H1 (cell line): ENCODE measurements at regions not wholly inside any gene's neighbourhood (a gene's known extent, or its start where the extent isn't known, plus 50 kb on each side); places are given as distances from the start of the nearest gene placed in this dataset.

Experiments used
- CTCF ChIA-PET: fragments of 300-600 bp; sonication (Branson Sonifier 250); formaldehyde crosslinking; loops from one replicate; lab custom pipeline; 2021; ENCODE audit not compliant: partially characterized antibody; lab: Charles Lee
- POLR2A ChIA-PET: fragments of 300-600 bp; sonication (Branson Sonifier 250); formaldehyde crosslinking; loops from one replicate; lab custom pipeline; 2021; ENCODE audit warnings: inconsistent platforms; ENCODE audit not compliant: partially characterized antibody; lab: Charles Lee
- DNase-seq, 2 experiments: peaks; one replicate each; pipeline versions ENCODE4 v3.0.0 to v3.0.0-alpha.2; 2010 to 2022; ENCODE audit warnings: low spot score in 2 of 2, low read depth in 1 of 2, mixed read lengths in 1 of 2
- FAIRE-seq: peaks from 2 replicates; lab custom pipeline; 2011; peaks lifted over from hg19 to GRCh38; lab: Jason Lieb, UNC
- H2AFZ ChIP-seq: 2 replicates; pipeline ENCODE4 v1.8.1; 2012; ENCODE audit warnings: low read length, inconsistent platforms
- H2AK5ac ChIP-seq: 2 replicates; pipeline ENCODE4 v1.6.1; 2013; ENCODE audit warnings: low read depth, low read length
- H2BK120ac ChIP-seq: replicated peaks from 2 replicates; pipeline ENCODE3; 2013; ENCODE audit warnings: low read depth, low read length, inconsistent platforms
- H2BK12ac ChIP-seq: 2 replicates; pipeline ENCODE4 v1.6.1; 2013; ENCODE audit warnings: low read depth, low read length
- H2BK15ac ChIP-seq: 2 replicates; pipeline ENCODE4 v1.6.1; 2013; ENCODE audit warnings: low read length
- H2BK20ac ChIP-seq: 2 replicates; pipeline ENCODE4 v1.6.1; 2013; ENCODE audit warnings: low read length
- H2BK5ac ChIP-seq: 2 replicates; pipeline ENCODE4 v1.6.1; 2013; ENCODE audit warnings: low read depth, low read length
- H3K14ac ChIP-seq: 2 replicates; pipeline ENCODE4 v1.6.1; 2013; ENCODE audit warnings: inconsistent platforms; ENCODE audit not compliant: insufficient read length
- H3K18ac ChIP-seq: 2 replicates; pipeline ENCODE4 v1.6.1; 2013; ENCODE audit warnings: low read length; ENCODE audit errors: extremely low read depth
- H3K23ac ChIP-seq: 2 replicates; pipeline ENCODE4 v1.6.1; 2013; ENCODE audit warnings: inconsistent platforms; ENCODE audit not compliant: insufficient read length
- H3K23me2 ChIP-seq: 2 replicates; pipeline ENCODE4 v1.6.1; 2013; ENCODE audit warnings: low read depth, low read length
- H3K27ac ChIP-seq: 2 replicates; pipeline ENCODE4 v1.6.1; 2011; ENCODE audit warnings: low read depth, low read length, inconsistent platforms
- H3K27me3 ChIP-seq, 4 experiments: replicated peaks in 1 of 4; 1 replicate in 1 of 4; 2 replicates in 3 of 4; pipeline versions ENCODE4 v1.6.1 to v1.8.1; 2011 to 2013; ENCODE audit warnings: low read length in 3 of 4, mild to moderate bottlenecking in 3 of 4, inconsistent platforms in 2 of 4, mixed read lengths in 2 of 4, moderate library complexity in 1 of 4; ENCODE audit not compliant: control insufficient read depth in 3 of 4, insufficient read depth in 3 of 4; ENCODE audit errors: extremely low read depth in 1 of 4
- H3K36me3 ChIP-seq, 4 experiments: 2 replicates each; pipeline versions ENCODE4 v1.6.1 to v1.8.1; 2011 to 2013; ENCODE audit warnings: mild to moderate bottlenecking in 4 of 4, low read length in 3 of 4, moderate library complexity in 2 of 4, control low read depth in 1 of 4, inconsistent platforms in 1 of 4; ENCODE audit not compliant: insufficient read depth in 4 of 4, control insufficient read depth in 2 of 4
- H3K4ac ChIP-seq: replicated peaks from 2 replicates; pipeline ENCODE3; 2013; ENCODE audit warnings: low read length, low read depth, mixed read lengths, inconsistent platforms; ENCODE audit not compliant: insufficient read length
- H3K4me1 ChIP-seq, 4 experiments: replicated peaks in 1 of 4; 1 replicate in 1 of 4; 2 replicates in 3 of 4; pipeline versions ENCODE4 v1.6.1 to v1.8.1; 2011 to 2013; ENCODE audit warnings: low read length in 3 of 4, inconsistent platforms in 2 of 4, mixed read lengths in 1 of 4; ENCODE audit not compliant: insufficient read depth in 4 of 4, control insufficient read depth in 3 of 4
- H3K4me2 ChIP-seq, 2 experiments: 2 replicates each; pipeline versions ENCODE4 v1.6.1 to v1.8.1; 2011 to 2013; ENCODE audit warnings: low read depth in 2 of 2, low read length in 2 of 2, control low read depth in 1 of 2, inconsistent platforms in 1 of 2, mild to moderate bottlenecking in 1 of 2; ENCODE audit not compliant: insufficient read depth in 1 of 2
- H3K4me3 ChIP-seq, 4 experiments: fragments of 200-600, 300-600 bp in 1 of 4; sonication (generic), shearing (Covaris generic), sonication (Bioruptor Twin) in 1 of 4; 2 replicates each; pipeline versions ENCODE4 v1.5.1 to v1.8.1; 2011 to 2016; ENCODE audit warnings: low read length in 4 of 4, low read depth in 3 of 4, control low read depth in 2 of 4, inconsistent platforms in 2 of 4, mild to moderate bottlenecking in 2 of 4, mixed read lengths in 1 of 4, moderate library complexity in 1 of 4; ENCODE audit not compliant: insufficient read depth in 2 of 4; ENCODE audit errors: extremely low read depth in 1 of 4
- H3K56ac ChIP-seq: replicated peaks from 2 replicates; pipeline ENCODE3; 2013; ENCODE audit warnings: low read depth, mild to moderate bottlenecking, mixed read lengths, low read length, inconsistent platforms; ENCODE audit not compliant: insufficient read length
- H3K79me1 ChIP-seq: 2 replicates; pipeline ENCODE4 v1.6.1; 2013; ENCODE audit warnings: low read depth, low read length, control low read depth
- H3K79me2 ChIP-seq, 2 experiments: 2 replicates each; pipeline versions ENCODE4 v1.6.1 to v1.8.1; 2012 to 2013; ENCODE audit warnings: low read length in 2 of 2, mild to moderate bottlenecking in 2 of 2, inconsistent platforms in 1 of 2; ENCODE audit not compliant: insufficient read depth in 2 of 2, control insufficient read depth in 1 of 2
- H3K9ac ChIP-seq, 4 experiments: replicated peaks in 1 of 4; 1 replicate in 1 of 4; 2 replicates in 3 of 4; pipeline versions ENCODE4 v1.6.1 to v1.8.1; 2011 to 2013; ENCODE audit warnings: low read depth in 3 of 4, low read length in 3 of 4, control low read depth in 2 of 4, mild to moderate bottlenecking in 2 of 4, moderate library complexity in 2 of 4, inconsistent platforms in 1 of 4; ENCODE audit errors: extremely low read depth in 1 of 4
- H3K9me3 ChIP-seq, 2 experiments: 2 replicates each; pipeline versions ENCODE4 v1.6.1 to v1.8.1; 2012 to 2013; ENCODE audit warnings: mild to moderate bottlenecking in 2 of 2, moderate library complexity in 2 of 2, control low read depth in 1 of 2, inconsistent platforms in 1 of 2, low read depth in 1 of 2, low read length in 1 of 2, mixed read lengths in 1 of 2; ENCODE audit not compliant: insufficient read depth in 2 of 2
- H4K20me1 ChIP-seq, 2 experiments: replicated peaks in 1 of 2; 2 replicates each; pipeline versions ENCODE3 to v1.8.1; 2011 to 2013; ENCODE audit warnings: inconsistent platforms in 2 of 2, low read length in 2 of 2, mild to moderate bottlenecking in 1 of 2; ENCODE audit not compliant: insufficient read depth in 2 of 2, control insufficient read depth in 1 of 2
- H4K5ac ChIP-seq: 2 replicates; pipeline ENCODE4 v1.6.1; 2013; ENCODE audit warnings: low read length, low read depth, mixed read lengths, inconsistent platforms; ENCODE audit not compliant: insufficient read length
- H4K8ac ChIP-seq: 2 replicates; pipeline ENCODE4 v1.8.0; 2013; ENCODE audit warnings: mild to moderate bottlenecking, moderate library complexity, low read length, inconsistent platforms; ENCODE audit not compliant: insufficient read depth; ENCODE audit errors: extremely low read depth
- H4K91ac ChIP-seq: replicated peaks from 2 replicates; pipeline ENCODE3; 2013; ENCODE audit warnings: low read length, mixed read lengths, inconsistent platforms; ENCODE audit not compliant: insufficient read length
- ASH2L ChIP-seq: fragments of 200-600, 300-600 bp; sonication (generic); IDR thresholded peaks from one replicate; pipeline ENCODE4 v1.7.1; 2017; ENCODE audit warnings: low read length
- EGR1 ChIP-seq: IDR thresholded peaks from 2 replicates; pipeline ENCODE4 v1.6.1; 2011; ENCODE audit warnings: low read depth, low read length, borderline replicate concordance
- KDM4A ChIP-seq: IDR thresholded peaks from one replicate; pipeline ENCODE4 v1.7.1; 2012; ENCODE audit warnings: low read depth, mild to moderate bottlenecking, moderate library complexity, low read length, inconsistent platforms; ENCODE audit not compliant: severe bottlenecking
- PHF8 ChIP-seq: fragments of 200-600 bp; sonication (generic); conservative IDR thresholded peaks from 2 replicates; pipeline ENCODE4 v1.7.1; 2012; ENCODE audit warnings: low read depth, mild to moderate bottlenecking, inconsistent platforms, low read length, moderate library complexity
- WGBS, 2 experiments: shearing (Covaris generic) in 1 of 2; methylation state at CpG; one replicate each; pipeline versions ENCODE4 v1.1.6 to v1.1.7; 2013 to 2015; ENCODE audit warnings: low lambda C conversion rate in 2 of 2, mixed read lengths in 2 of 2, inconsistent platforms in 1 of 2, low coverage in 1 of 2, missing lambda C conversion rate in 1 of 2; ENCODE audit not compliant: insufficient replicate concordance in 2 of 2, insufficient coverage in 1 of 2, insufficient read length in 1 of 2; ENCODE audit errors: extremely low coverage in 1 of 2, missing lambda C conversion rate in 1 of 2; 5-methylcytosine and 5-hydroxymethylcytosine counted together
- TF ChIP-seq, protein P1 (sequence below): IDR thresholded peaks from 2 replicates; pipeline ENCODE4 v1.6.1; 2011; ENCODE audit warnings: low read depth, mild to moderate bottlenecking, low read length; ENCODE audit not compliant: insufficient read depth

DNA sequence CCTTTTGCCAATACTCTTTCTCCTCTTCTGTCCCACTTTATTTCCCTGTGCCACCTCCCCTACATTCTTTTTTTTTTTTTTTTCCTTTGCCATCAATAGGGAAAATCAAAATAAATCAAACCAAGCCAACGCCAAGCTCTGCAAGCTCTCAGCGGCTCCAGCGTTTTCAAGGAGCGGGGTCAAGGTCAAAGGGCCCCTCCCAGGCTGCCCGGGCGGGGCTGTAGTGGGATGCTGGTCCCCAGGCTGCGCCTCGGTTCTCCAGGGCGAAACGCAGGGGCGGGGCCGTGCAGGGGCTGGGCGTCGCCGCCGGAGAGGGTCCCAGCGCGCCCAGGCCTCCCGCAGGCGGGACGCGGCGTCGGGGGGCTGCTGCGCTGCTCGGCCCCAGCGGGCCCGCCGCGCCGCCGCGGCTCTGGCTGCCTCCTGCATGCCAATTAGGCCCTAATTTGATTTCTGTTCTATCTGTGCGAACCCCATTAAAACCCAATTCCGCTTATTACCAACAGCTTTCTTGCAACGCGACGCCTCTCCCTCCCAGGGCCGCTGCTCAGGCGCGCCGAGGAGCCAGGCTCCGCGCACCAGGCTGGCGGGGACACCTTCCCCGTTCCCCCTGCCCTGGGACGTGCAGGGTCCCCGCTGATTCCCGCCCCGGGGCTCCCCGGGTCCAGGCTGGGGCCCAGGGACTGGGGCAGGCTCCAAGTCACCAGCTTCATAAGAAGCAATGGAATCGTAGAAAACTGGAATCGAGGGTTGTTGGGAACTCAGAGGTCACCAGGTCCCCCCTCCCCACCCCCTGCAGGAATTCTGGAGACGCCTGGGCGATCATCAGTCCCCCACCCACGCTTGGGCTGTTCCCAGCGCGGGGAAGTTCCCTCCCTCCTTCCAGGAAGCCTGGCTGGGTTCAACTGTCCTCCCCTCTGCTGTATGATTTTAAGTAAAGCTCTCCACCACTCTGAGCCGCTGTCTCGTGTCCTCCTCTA, 50.7 kb upstream of the MAP1LC3B2 start:
- 7% methylated on average over 35 of the region's 60 CpGs; no CpG with 5 or more reads in 1 of the 2 experiments for WGBS, 2 experiments
- no peak overlapping the region for H3K18ac ChIP-seq
- peak overlapping the region; percentile 65; the same call in 1 of the 2 replicates for H4K8ac ChIP-seq
- no peak overlapping the region for H3K27ac ChIP-seq
- H3K79me2 ChIP-seq, result no peaks in the 10 kb centered on the region
- ChIA-PET POLR2A (interaction anchor here (0.9 to 3.4 kb wide), 7 partner anchors 9 to 31 kb away, joined by 3 to 16 read pairs (median 3); no protein-coding TSS in a partner anchor), CTCF (interaction anchor here (0.5 to 1.5 kb wide), 9 partner anchors 9 to 242 kb away, joined by 3 to 7 read pairs (median 3); no protein-coding TSS in a partner anchor)
- peak overlapping the region; percentile 57 to 76 (median 58) for H3K4me3 ChIP-seq
- no peak overlapping the region for H2AK5ac ChIP-seq
- H3K4ac ChIP-seq, result no peak overlapping the region
- H3K9ac ChIP-seq, result no peak overlapping the region
- no peak overlapping the region for H3K23ac ChIP-seq
- peaks cover 4% of the 10 kb centered on the region for H3K23me2 ChIP-seq
- H3K9me3 ChIP-seq, result no peaks in the 10 kb centered on the region
- DNase-seq, result peak in 1 of 2 experiments; percentile 88
- H3K36me3 ChIP-seq, result no peaks in the 10 kb centered on the region
- H2BK12ac ChIP-seq, result 0 out of 2 replicates have a peak overlapping the region, but pooled peaks have one; percentile 94
- H2BK5ac ChIP-seq, result peak overlapping the region; percentile 54; the same call in 1 of the 2 replicates
- no peak overlapping the region for H4K91ac ChIP-seq
- no peaks in the 10 kb centered on the region for H4K20me1 ChIP-seq
- H2AFZ ChIP-seq, result peak overlapping the region; percentile 83; the same call in 1 of the 2 replicates
- no peak for FAIRE-seq
- H4K5ac ChIP-seq, result peak overlapping the region; percentile 18
- H2BK15ac ChIP-seq, result peak overlapping the region; percentile 72; the same call in 1 of the 2 replicates
- peak overlapping the region; percentile 74 to 86 for H3K4me2 ChIP-seq
- H3K27me3 ChIP-seq, result peaks cover 0 to 4% (median 0%) of the 10 kb centered on the region in 4 experiments; a peak in 2 of 7 replicates
- H3K4me1 ChIP-seq, result peaks cover 0 to 4% (median 1%) of the 10 kb centered on the region in 4 experiments; a peak in 4 of 7 replicates
- H3K79me1 ChIP-seq, result no peaks in the 10 kb centered on the region
- TF ChIP-seq EGR1 (peak; percentile 42; the same call in 1 of the 2 replicates), PHF8 (peak; percentile 40; the same call in 1 of the 2 replicates), KDM4A (peak; percentile 60), ASH2L (peak; percentile 79)
- TF ChIP-seq, protein P1, sequence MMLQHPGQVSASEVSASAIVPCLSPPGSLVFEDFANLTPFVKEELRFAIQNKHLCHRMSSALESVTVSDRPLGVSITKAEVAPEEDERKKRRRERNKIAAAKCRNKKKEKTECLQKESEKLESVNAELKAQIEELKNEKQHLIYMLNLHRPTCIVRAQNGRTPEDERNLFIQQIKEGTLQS, result no peak
- no peak overlapping the region for H3K14ac ChIP-seq
- H3K56ac ChIP-seq, result no peak overlapping the region
- no peak overlapping the region for H2BK120ac ChIP-seq
- H2BK20ac ChIP-seq, result no peak overlapping the region; the same call in 1 of the 2 replicates
